ENCODE measurements at regions not wholly inside any gene's neighbourhood (a gene's known extent, or its start where the extent isn't known, plus 50 kb on each side); places are given as distances from the start of the nearest gene placed in this dataset.

- Histone ChIP-seq H3K4me3 (no peak overlapping the region), H3K27ac (no peak overlapping the region), H3K36me3 (no peaks in the 10 kb centered on the region), H3K4me1 (no peaks in the 10 kb centered on the region), H3K9me3 (peaks cover 0 to 7% (median 0%) of the 10 kb centered on the region in 8 donors), H3K27me3 (replicated peaks in 1 of 7) (peaks cover 0 to 12% (median 0%) of the 10 kb centered on the region in 7 donors)
- no peak for DNase-seq
- intact Hi-C loops (cut with DNase I; ENCODE audit: low total_unique reads), result no loop called here
- TF ChIP-seq POLR2AphosphoS5 (IDR thresholded peaks at IDR 0.05) (no peak), POLR2A (IDR thresholded peaks at IDR 0.05) (no peak), CTCF (IDR thresholded peaks at IDR 0.05 in 8 of 11, conservative IDR thresholded peaks at IDR 0.05 in 3 of 11) (no peak)
These were observed 436.1 kb downstream of the DAD1 start for GRCh38 chr14:22152903-22153302.

GRCh38 chr14:22152161-22152870 is 436.7 kb downstream of the DAD1 start:
- no peak for TF ChIP-seq POLR2A (IDR thresholded peaks at IDR 0.05)
- TF ChIP-seq POLR2AphosphoS5 (IDR thresholded peaks at IDR 0.05), result no peak
- no peak for TF ChIP-seq CTCF (IDR thresholded peaks at IDR 0.05 in 8 of 11, conservative IDR thresholded peaks at IDR 0.05 in 3 of 11)
- DNase-seq, result no peak
- intact Hi-C loops (cut with DNase I; ENCODE audit: low total_unique reads), result no loop called here
- WGBS, 5 donors, result 81 to 91% (median 85%) methylated on average over 3 of the region's 3 CpGs
- no peaks in the 10 kb centered on the region for H3K36me3 ChIP-seq
- peaks cover 0 to 7% (median 0%) of the 10 kb centered on the region in 8 donors for H3K9me3 ChIP-seq
- peaks cover 0 to 17% (median 0%) of the 10 kb centered on the region in 7 donors for H3K27me3 ChIP-seq (replicated peaks in 1 of 7)
- H3K4me3 ChIP-seq, result no peak overlapping the region
- H3K27ac ChIP-seq, result no peak overlapping the region
- no peaks in the 10 kb centered on the region for H3K4me1 ChIP-seq

GRCh38 chr14:22151121-22151520 is 437.9 kb downstream of the DAD1 start:
- intact Hi-C loops (cut with DNase I; ENCODE audit: low total_unique reads), result no loop called here
- H3K9me3 ChIP-seq, result peaks cover 0 to 7% (median 0%) of the 10 kb centered on the region in 8 donors
- no peak for DNase-seq
- 78 to 86% (median 84%) methylated on average over 4 of the region's 4 CpGs for WGBS, 5 donors
- H3K36me3 ChIP-seq, result no peaks in the 10 kb centered on the region
- peaks cover 0 to 17% (median 0%) of the 10 kb centered on the region in 7 donors for H3K27me3 ChIP-seq (replicated peaks in 1 of 7)
- TF ChIP-seq CTCF (IDR thresholded peaks at IDR 0.05 in 8 of 11, conservative IDR thresholded peaks at IDR 0.05 in 3 of 11), result no peak
- TF ChIP-seq POLR2AphosphoS5 (IDR thresholded peaks at IDR 0.05), result no peak
- TF ChIP-seq POLR2A (IDR thresholded peaks at IDR 0.05), result no peak
- H3K4me1 ChIP-seq, result no peaks in the 10 kb centered on the region
- H3K4me3 ChIP-seq, result no peak overlapping the region
- H3K27ac ChIP-seq, result no peak overlapping the region

- WGBS, 5 donors, result 74 to 94% (median 90%) methylated on average over 3 of the region's 3 CpGs
- Histone ChIP-seq H3K27ac (no peak overlapping the region), H3K4me1 (no peaks in the 10 kb centered on the region), H3K4me3 (no peak overlapping the region), H3K9me3 (peaks cover 0 to 7% (median 0%) of the 10 kb centered on the region in 8 donors), H3K27me3 (replicated peaks in 1 of 7) (peaks cover 0 to 17% (median 0%) of the 10 kb centered on the region in 7 donors), H3K36me3 (no peaks in the 10 kb centered on the region)
- no peak for TF ChIP-seq POLR2A (IDR thresholded peaks at IDR 0.05)
- TF ChIP-seq POLR2AphosphoS5 (IDR thresholded peaks at IDR 0.05), result no peak
- no peak for TF ChIP-seq CTCF (IDR thresholded peaks at IDR 0.05 in 8 of 11, conservative IDR thresholded peaks at IDR 0.05 in 3 of 11)
- no peak for DNase-seq
- intact Hi-C loops (cut with DNase I; ENCODE audit: low total_unique reads), result no loop called here
These were observed 440.0 kb downstream of the DAD1 start for GRCh38 chr14:22149058-22149457.
